Erythroblast (primary cell): ENCODE measurements at regions not wholly inside any gene's neighbourhood (a gene's known extent, or its start where the extent isn't known, plus 50 kb on each side); places are given as distances from the start of the nearest gene placed in this dataset.
"Not testable (repeated sequence)": the region's sequence is repeated elsewhere in the genome, so short reads cannot be mapped to it uniquely, and the experiment has no call there.

Source experiments
- DNase-seq, 2 experiments: peaks; one replicate each; lab custom pipeline; 2025; lab: John Stamatoyannopoulos, UW
- GATA1 ChIP-seq: IDR thresholded peaks from 2 replicates; pipeline ENCODE4 v1.6.1; 2011; ENCODE audit warnings: low read depth, mild to moderate bottlenecking, control low read depth, low read length, moderate library complexity
- POLR2A ChIP-seq: IDR thresholded peaks from 2 replicates; pipeline ENCODE4 v1.6.1; 2011; ENCODE audit warnings: mild to moderate bottlenecking, low read length

DNA sequence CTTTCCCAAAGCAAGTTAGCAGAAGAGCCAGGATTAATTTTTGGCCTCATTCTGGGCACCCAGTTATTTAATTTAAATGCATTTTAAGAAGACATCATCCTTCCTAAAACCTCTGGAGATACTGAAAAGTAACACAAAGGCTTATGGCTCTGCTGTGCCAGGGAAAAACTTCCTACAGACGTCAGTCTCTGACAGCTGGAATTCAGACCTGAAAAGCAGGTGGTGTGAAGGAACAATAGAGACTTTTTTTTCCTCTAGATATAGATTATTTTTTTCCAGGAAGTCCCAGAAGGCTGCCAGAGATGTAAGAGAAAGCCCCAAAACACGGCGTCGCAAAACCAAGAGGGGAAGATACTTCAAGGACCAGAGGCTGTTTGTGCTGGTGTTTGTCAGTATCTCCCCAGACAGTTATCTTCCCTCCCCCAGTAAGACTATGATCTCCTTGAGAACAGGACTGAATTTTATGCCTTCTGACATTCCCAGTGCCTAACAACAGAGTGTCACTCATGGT lies 88.7 kb upstream of the RASEF start:
- DNase-seq = no peak

DNA sequence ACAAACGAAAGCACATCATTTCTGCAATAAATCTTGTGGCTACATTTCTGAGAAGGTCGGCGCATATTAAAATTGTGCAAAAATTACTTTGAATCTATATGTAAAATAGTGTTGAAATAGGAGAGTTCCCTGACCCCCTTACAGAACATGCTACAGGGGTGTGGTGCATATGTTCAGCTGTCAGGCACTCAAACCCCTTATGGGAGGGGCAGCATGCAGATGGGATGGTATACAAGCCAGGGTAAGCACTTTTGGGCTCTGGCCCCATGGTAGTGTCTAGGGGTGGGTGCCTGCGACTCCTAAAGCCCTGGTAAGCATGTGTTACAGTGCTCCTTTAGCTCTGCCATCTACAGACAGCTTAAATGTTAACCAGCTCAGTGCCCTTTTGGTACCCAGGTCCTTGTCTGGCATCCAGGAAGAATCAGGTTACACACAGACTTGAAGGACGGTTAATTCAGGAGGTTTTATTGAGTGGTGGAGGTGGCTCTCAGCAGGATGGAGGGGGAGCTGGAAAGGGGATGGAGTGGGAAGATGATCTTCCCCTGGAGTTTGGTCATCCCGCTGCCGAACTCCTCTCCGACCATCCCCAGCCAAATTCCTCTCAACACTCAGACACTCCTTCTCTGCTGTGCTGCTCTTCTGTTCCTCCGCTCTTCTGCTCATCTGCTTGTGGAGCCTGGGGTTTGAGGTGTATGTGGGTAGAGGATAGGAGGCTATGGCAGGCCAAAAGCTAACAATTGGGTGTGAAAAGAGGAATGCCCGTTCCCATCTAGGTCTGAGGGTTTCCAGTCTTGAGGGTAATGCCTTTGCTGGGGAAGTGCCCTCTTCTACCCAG lies 84.6 kb upstream of the RASEF start:
- TF ChIP-seq GATA1 (no peak), POLR2A (no peak)
- DNase-seq = no peak

More for the DNA sequence above, 88.7 kb upstream of the RASEF start:
- no peak for TF ChIP-seq GATA1
- no peak for TF ChIP-seq POLR2A

DNA sequence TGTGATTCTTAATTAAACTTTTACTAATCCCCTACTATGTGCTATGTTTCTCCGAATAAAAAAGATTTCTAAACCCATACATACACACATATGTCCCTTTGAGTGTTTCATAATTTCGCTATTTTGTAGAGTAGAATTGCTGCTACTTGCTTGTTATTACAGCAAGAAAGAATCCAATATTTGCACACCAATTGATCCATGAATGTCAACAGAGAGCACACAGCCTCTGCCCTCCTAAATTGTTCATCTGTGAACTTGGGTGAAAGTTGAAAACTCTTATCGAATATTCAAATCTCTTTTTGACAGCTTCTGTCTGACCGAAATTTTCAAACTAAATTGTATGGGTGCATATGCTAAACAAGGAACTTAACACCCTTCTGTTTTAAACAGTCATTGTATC lies 83.4 kb upstream of the RASEF start:
- DNase-seq = no peak
- TF ChIP-seq GATA1 = no peak
- no peak for TF ChIP-seq POLR2A

DNA sequence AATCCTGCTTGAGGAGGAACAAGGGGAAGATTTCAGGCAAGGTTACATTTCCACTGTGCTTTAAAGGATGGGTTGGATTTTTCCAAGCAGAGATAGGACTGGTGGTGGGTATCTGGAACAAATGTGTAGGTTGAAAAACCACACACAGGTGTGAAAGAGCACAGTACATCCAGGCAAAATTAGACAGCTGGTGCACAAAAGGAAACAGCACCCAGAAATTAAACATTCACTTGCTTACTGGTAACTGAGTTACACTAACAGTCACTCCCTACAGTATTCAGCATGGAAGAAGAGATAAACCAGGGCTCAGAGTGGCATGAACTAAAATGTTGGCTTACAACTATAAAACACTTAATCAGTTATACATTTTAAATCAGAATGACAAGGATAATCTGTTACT lies 81.5 kb upstream of the RASEF start:
- TF ChIP-seq GATA1 (no peak), POLR2A (no peak)
- DNase-seq = no peak

DNA sequence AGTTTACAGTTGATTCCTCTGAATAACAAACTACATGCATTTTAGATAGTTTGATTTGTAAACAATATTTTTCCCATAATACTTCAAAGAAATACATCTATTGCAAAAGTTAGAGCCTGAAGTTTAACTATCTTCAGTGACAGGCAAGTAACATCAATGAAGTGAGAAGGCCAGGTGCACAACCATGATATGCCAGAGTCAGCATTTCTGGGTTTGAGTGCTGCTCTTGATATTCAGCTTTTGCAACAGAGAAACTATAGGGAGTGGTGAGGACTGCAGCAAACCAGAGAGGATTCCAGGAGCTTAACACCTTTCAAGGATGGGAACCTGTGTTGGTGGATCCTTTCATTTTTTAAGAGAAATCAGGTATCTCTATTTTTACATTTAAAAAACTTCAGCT lies 79.4 kb upstream of the RASEF start:
- TF ChIP-seq GATA1 (no peak), POLR2A (no peak)

DNA sequence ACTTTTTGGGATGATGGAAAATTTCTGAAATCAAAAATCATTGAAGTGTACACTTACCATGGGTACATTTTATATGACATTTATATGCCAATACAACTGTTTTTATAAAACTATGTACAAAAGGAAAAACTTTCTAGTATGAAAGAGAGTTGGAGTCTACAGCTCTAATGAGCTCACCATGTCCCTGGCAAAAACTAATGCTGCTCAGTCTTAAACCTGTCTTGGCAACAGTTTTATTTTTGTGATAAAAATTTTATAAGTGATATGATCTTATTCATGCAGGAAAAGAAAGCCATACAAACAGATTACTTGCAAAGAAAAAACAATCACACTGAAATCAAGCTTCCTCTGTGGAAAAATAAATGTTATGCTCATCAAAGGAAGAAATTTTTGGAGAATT lies 78.9 kb upstream of the RASEF start:
- no peak for DNase-seq
- TF ChIP-seq POLR2A (no peak), GATA1 (no peak)

More for the DNA sequence above, 79.4 kb upstream of the RASEF start:
- no peak for DNase-seq

DNA sequence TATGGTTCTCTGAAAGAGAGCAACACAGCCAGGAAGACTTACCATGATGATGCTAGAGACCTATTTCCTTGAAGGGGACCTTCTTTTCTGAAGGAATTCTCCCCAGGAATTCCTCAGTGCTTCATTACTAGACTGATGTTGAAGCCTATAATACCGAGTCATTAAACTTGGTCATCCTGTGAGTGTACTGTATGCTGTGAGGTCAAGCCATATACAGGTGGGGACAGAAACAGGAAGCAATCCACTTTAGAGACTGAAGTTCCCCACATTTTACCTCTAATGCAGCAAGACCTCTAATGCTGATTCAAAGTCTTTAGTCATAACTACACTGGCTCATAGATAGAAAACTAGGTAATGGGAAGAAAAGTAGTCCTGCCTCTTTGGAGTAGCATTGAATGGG lies 77.1 kb upstream of the RASEF start:
- TF ChIP-seq POLR2A (no peak), GATA1 (no peak)
- no peak for DNase-seq

DNA sequence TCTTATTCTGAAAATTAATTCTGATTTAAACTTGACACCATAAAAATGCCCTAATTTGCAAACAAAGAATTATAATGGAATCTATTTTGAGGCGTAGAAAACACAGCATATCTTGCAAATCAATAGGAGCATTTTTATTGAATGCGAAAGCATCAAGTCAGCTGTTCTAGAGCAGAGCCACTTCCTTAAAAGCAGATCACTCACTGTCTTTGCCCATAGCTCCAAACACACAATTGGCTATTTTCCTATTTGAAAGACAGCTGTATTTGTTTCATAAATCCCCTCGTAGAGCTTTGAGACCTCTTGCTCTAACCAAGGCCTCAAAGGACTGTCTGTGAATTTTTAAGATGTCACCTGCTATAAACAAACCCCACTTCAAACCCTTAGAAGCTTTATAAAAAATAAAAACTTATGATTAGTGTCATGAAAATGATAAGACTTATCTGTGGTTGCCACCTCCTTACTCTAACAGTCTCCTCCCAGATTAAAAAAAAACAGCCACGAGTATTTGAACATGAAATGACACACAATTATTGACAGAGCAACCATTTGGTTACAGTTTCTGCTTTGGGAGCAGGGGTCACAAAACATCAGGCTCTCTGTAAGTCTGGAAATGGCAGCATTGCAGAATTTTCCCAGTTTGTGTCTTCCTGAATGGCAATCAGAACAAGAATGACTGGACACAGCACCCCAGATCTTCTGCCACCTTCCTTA lies 75.6 kb upstream of the RASEF start:
- TF ChIP-seq POLR2A = no peak
- no peak for TF ChIP-seq GATA1
- DNase-seq = peak; percentile 18 to 55

DNA sequence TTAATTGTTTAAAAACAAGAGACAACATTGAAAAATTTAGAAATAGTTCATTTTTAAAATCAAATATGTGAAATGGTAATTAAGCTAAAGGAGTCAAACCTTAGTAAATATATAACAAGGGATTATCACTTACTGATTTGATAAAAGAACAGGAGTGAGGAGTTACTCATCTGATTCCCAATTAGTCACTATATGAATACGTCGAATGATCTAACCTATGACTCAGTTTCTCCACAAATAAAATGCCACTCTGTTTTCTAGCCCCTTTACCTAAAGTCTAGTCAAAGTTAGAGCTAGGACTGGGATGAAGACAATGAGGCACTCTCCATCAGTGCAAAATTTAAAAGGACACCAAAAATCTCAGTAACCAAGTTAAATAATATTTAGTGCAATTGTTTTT lies 70.4 kb upstream of the RASEF start:
- no peak for TF ChIP-seq POLR2A
- no peak for TF ChIP-seq GATA1
- DNase-seq = no peak

DNA sequence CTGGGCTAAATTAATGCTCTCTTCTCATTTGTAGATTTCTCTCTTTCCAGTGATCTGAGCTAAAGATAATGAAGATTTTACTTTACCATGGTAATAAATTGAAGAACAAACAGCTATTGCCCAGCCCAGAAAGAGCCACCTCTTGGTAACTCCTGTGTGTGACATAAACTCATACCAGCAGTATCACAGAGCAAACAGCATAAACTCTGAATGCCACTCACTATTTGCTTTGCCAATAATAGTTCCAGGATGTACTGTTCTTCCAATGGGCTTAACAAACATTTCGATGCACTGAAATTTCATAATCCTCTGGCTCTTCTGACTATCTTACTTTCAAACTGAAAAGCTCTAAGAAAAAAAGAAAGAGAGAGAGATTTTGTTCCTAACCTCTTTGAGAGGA lies 69.8 kb upstream of the RASEF start:
- no peak for TF ChIP-seq POLR2A
- no peak for TF ChIP-seq GATA1
- DNase-seq = no peak

DNA sequence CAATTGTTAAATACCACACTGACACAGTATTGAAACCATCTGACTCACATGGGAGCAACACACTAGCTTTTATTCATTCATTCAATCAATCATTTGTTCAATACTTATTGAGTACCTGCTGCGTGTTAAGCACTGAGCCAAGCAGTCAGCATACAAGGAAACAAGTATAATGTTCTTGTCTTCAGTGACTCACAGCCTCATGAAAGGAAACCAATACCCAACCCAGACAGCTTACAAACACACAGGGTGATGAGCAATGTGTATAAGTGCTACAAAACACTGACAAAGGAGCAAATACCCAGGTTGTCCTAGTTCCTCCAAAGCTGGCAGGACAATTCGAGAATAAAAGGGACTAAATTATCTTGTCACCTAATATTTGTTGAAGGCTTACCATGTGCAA lies 67.6 kb upstream of the RASEF start:
- TF ChIP-seq GATA1 (no peak), POLR2A (no peak)
- no peak for DNase-seq

DNA sequence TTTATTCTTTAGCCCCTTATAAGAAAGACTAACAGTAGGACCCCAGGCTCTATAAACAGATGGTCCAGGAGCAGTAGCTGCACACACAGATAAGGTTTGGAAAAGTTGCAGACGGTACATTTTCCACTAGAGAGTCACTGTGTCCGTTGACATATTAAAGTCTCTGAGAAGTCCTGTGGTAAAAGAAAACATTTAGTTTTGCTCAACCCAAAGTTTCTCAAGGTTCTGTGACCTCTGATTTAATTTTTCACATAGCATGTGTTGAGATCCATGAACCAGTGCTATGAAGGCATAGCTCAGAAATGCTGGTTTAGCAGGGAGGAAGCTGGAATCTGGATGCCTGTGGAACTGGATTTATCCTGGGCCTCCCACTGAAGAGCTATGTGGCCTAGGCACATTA lies 62.7 kb upstream of the RASEF start:
- no peak for DNase-seq
- no peak for TF ChIP-seq POLR2A
- TF ChIP-seq GATA1 = no peak

DNA sequence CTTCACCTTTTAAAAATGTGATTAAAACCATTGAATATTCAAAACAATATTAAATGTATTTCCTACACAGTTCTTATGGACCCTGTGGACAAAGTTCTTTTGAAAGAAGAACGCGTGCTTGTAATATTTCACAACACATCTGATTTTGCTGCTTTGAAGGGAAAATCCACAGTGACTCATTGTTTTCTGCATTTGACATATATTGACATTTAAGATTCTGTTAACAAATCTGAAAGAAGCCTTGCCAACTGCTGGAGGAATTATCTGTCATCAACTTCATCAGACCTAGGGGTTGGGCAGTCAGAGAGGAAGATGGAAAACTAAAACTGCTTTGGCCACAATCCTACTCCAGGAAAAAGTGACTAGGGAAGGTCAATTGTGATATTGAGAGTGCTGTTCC lies 56.9 kb upstream of the RASEF start:
- TF ChIP-seq POLR2A (no peak), GATA1 (no peak)
- no peak for DNase-seq

DNA sequence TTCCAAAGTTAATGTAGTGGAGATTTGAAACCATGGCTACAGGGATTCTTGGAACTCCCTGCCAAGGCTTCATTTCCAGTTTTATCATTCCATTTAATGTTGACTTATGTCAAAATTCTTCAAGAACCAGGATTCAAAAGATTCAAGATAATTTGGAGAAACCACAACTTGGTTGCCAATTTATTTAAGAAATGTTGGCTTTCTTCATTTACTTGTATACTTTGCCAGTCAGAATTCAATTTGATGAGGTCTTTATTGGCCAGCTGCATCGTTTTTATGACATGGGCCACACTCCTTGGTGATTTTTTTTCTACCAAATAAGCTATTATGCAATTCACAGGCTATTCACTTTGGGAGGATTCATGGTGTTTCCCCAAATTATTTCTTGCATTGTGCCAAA lies 53.1 kb upstream of the RASEF start:
- no peak for DNase-seq
- TF ChIP-seq POLR2A (no peak), GATA1 (no peak)

DNA sequence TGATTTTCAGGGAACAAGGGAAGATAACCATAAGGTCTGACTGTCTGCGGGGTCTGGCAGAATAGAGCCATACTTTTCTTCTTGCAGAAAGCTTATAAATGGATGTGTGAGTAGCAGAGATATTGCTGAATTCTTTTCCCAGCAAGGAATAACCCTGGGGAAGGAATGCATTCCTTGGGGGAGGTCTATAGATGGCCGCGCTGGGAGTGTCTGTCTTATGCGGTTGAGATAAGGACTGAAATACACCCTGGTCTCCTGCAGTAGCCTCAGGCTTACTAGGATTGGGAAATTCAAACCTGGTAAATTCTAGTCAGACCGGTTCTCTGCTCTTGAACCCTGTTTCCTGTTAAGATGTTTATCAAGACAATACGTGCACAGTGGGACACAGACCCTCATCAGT lies 50.5 kb upstream of the RASEF start:
- not testable (repeated sequence) for DNase-seq
